Activated naive CD4-positive, alpha-beta T cell treated with anti-CD3 and anti-CD28 coated beads for 36 hours (primary cell): ENCODE measurements at regions not wholly inside any gene's neighbourhood (a gene's known extent, or its start where the extent isn't known, plus 50 kb on each side); places are given as distances from the start of the nearest gene placed in this dataset.

Experiments
- CTCF ChIA-PET: fragments of 350-600 bp; sonication (Branson Sonifier 250); formaldehyde crosslinking; loops from one replicate; lab custom pipeline; 2021; ENCODE audit warnings: antibody characterized with exemption; lab: Charles Lee
- DNase-seq: peaks from one replicate; pipeline ENCODE4 v3.0.0-alpha.2; 2020
- H3K27ac Mint-ChIP-seq: one replicate; pipeline ENCODE4 v1.8.0; 2021; ENCODE audit warnings: mild to moderate bottlenecking, mixed read lengths
- H3K27me3 Mint-ChIP-seq: one replicate; pipeline ENCODE4 v1.8.0; 2021; ENCODE audit warnings: low read depth, mixed read lengths
- H3K36me3 Mint-ChIP-seq: one replicate; pipeline ENCODE4 v1.8.0; 2021; ENCODE audit warnings: low read depth, mixed read lengths
- H3K4me1 Mint-ChIP-seq: one replicate; pipeline ENCODE4 v1.8.0; 2021; ENCODE audit warnings: low read depth, mixed read lengths
- H3K4me3 Mint-ChIP-seq: one replicate; pipeline ENCODE4 v1.8.0; 2021; ENCODE audit warnings: mild to moderate bottlenecking, moderate library complexity, mixed read lengths
- H3K9me3 Mint-ChIP-seq: one replicate; pipeline ENCODE4 v1.8.0; 2021; ENCODE audit warnings: mixed read lengths
- intact Hi-C: fragments of 100-400 bp; cut with micrococcal nuclease; formaldehyde crosslinking; loops from one replicate; pipeline ENCODE4 v1.15.1; 2023

- CTCF ChIA-PET, result no interaction called here
- Mint-ChIP-seq H3K4me1 (no peaks in the 10 kb centered on the region), H3K36me3 (no peaks in the 10 kb centered on the region), H3K9me3 (peaks cover 2% of the 10 kb centered on the region), H3K27me3 (no peaks in the 10 kb centered on the region), H3K27ac (no peak overlapping the region), H3K4me3 (no peak overlapping the region)
- no peak for DNase-seq
- intact Hi-C loops, result no loop called here
Measured at GRCh38 chr3:84789961-84790360, 168.8 kb upstream of the CADM2 start.

GRCh38 chr3:84806958-84807357 lies 151.8 kb upstream of the CADM2 start:
- Mint-ChIP-seq H3K36me3 (no peaks in the 10 kb centered on the region), H3K9me3 (peaks cover 11% of the 10 kb centered on the region), H3K27ac (no peak overlapping the region), H3K4me3 (no peak overlapping the region), H3K27me3 (no peaks in the 10 kb centered on the region), H3K4me1 (no peaks in the 10 kb centered on the region)
- intact Hi-C loops, result no loop called here
- CTCF ChIA-PET, result no interaction called here
- no peak for DNase-seq

GRCh38 chr3:84820126-84820525 lies 138.7 kb upstream of the CADM2 start:
- H3K4me1 Mint-ChIP-seq, result no peaks in the 10 kb centered on the region
- intact Hi-C loops, result no loop called here
- no peaks in the 10 kb centered on the region for H3K27me3 Mint-ChIP-seq
- no peak overlapping the region for H3K27ac Mint-ChIP-seq
- peaks cover 7% of the 10 kb centered on the region for H3K9me3 Mint-ChIP-seq
- H3K4me3 Mint-ChIP-seq, result no peak overlapping the region
- no peaks in the 10 kb centered on the region for H3K36me3 Mint-ChIP-seq
- no peak for DNase-seq
- CTCF ChIA-PET, result no interaction called here

GRCh38 chr3:84820906-84821305 lies 137.9 kb upstream of the CADM2 start:
- CTCF ChIA-PET, result no interaction called here
- Mint-ChIP-seq H3K9me3 (peaks cover 7% of the 10 kb centered on the region), H3K4me1 (no peaks in the 10 kb centered on the region), H3K27me3 (no peaks in the 10 kb centered on the region), H3K4me3 (no peak overlapping the region), H3K27ac (no peak overlapping the region), H3K36me3 (no peaks in the 10 kb centered on the region)
- no peak for DNase-seq
- intact Hi-C loops, result no loop called here

GRCh38 chr3:84825817-84826216 lies 133.0 kb upstream of the CADM2 start:
- Mint-ChIP-seq H3K9me3 (peaks cover 3% of the 10 kb centered on the region), H3K4me3 (no peak overlapping the region), H3K4me1 (no peaks in the 10 kb centered on the region), H3K36me3 (no peaks in the 10 kb centered on the region), H3K27ac (no peak overlapping the region), H3K27me3 (no peaks in the 10 kb centered on the region)
- DNase-seq, result no peak
- CTCF ChIA-PET, result no interaction called here
- intact Hi-C loops, result no loop called here

GRCh38 chr3:84830476-84830875 lies 128.3 kb upstream of the CADM2 start:
- intact Hi-C loops, result no loop called here

GRCh38 chr3:84835366-84835765 lies 123.4 kb upstream of the CADM2 start:
- Mint-ChIP-seq H3K4me1 (no peaks in the 10 kb centered on the region), H3K27me3 (no peaks in the 10 kb centered on the region), H3K36me3 (no peaks in the 10 kb centered on the region), H3K9me3 (peaks cover 10% of the 10 kb centered on the region), H3K4me3 (no peak overlapping the region), H3K27ac (no peak overlapping the region)
- CTCF ChIA-PET, result no interaction called here
- intact Hi-C loops, result no loop called here
- no peak for DNase-seq

More at GRCh38 chr3:84830476-84830875, 128.3 kb upstream of the CADM2 start:
- no peak overlapping the region for H3K27ac Mint-ChIP-seq
- no peaks in the 10 kb centered on the region for H3K27me3 Mint-ChIP-seq
- no peak for DNase-seq
- no peak overlapping the region for H3K4me3 Mint-ChIP-seq
- no peaks in the 10 kb centered on the region for H3K36me3 Mint-ChIP-seq
- H3K9me3 Mint-ChIP-seq, result peaks cover 10% of the 10 kb centered on the region
- no peaks in the 10 kb centered on the region for H3K4me1 Mint-ChIP-seq
- CTCF ChIA-PET, result no interaction called here

- intact Hi-C loops, result no loop called here
- Mint-ChIP-seq H3K27ac (no peak overlapping the region), H3K9me3 (peaks cover 10% of the 10 kb centered on the region), H3K4me1 (no peaks in the 10 kb centered on the region), H3K27me3 (no peaks in the 10 kb centered on the region), H3K36me3 (no peaks in the 10 kb centered on the region), H3K4me3 (no peak overlapping the region)
- CTCF ChIA-PET, result no interaction called here
- DNase-seq, result no peak
Measured at GRCh38 chr3:84836961-84837360, 121.8 kb upstream of the CADM2 start.

- intact Hi-C loops, result no loop called here
- Mint-ChIP-seq H3K9me3 (peaks cover 2% of the 10 kb centered on the region), H3K4me1 (no peaks in the 10 kb centered on the region), H3K4me3 (no peak overlapping the region), H3K27me3 (no peaks in the 10 kb centered on the region), H3K27ac (no peak overlapping the region), H3K36me3 (no peaks in the 10 kb centered on the region)
- DNase-seq, result no peak
- CTCF ChIA-PET, result no interaction called here
Measured at GRCh38 chr3:84877092-84877491, 81.7 kb upstream of the CADM2 start.

- Mint-ChIP-seq H3K36me3 (no peaks in the 10 kb centered on the region), H3K4me1 (no peaks in the 10 kb centered on the region), H3K9me3 (peaks cover 2% of the 10 kb centered on the region), H3K27me3 (no peaks in the 10 kb centered on the region), H3K4me3 (no peak overlapping the region), H3K27ac (no peak overlapping the region)
- no peak for DNase-seq
- CTCF ChIA-PET, result no interaction called here
- intact Hi-C loops, result no loop called here
Measured at GRCh38 chr3:84881288-84881687, 77.5 kb upstream of the CADM2 start.

GRCh38 chr3:84885199-84885882 lies 73.4 kb upstream of the CADM2 start:
- CTCF ChIA-PET, result no interaction called here
- intact Hi-C loops, result no loop called here
- H3K27me3 Mint-ChIP-seq, result no peaks in the 10 kb centered on the region
- no peak overlapping the region for H3K27ac Mint-ChIP-seq
- H3K4me3 Mint-ChIP-seq, result no peak overlapping the region
- no peaks in the 10 kb centered on the region for H3K4me1 Mint-ChIP-seq
- no peak for DNase-seq
- H3K36me3 Mint-ChIP-seq, result no peaks in the 10 kb centered on the region
- peaks cover 10% of the 10 kb centered on the region for H3K9me3 Mint-ChIP-seq

GRCh38 chr3:84891851-84892250 lies 66.9 kb upstream of the CADM2 start:
- Mint-ChIP-seq H3K4me1 (no peaks in the 10 kb centered on the region), H3K36me3 (no peaks in the 10 kb centered on the region), H3K9me3 (peaks cover 24% of the 10 kb centered on the region), H3K27me3 (no peaks in the 10 kb centered on the region), H3K27ac (no peak overlapping the region), H3K4me3 (no peak overlapping the region)
- CTCF ChIA-PET, result no interaction called here
- DNase-seq, result no peak
- intact Hi-C loops, result no loop called here

- Mint-ChIP-seq H3K27me3 (no peaks in the 10 kb centered on the region), H3K36me3 (no peaks in the 10 kb centered on the region), H3K27ac (no peak overlapping the region), H3K9me3 (peaks cover 32% of the 10 kb centered on the region), H3K4me1 (no peaks in the 10 kb centered on the region), H3K4me3 (no peak overlapping the region)
- CTCF ChIA-PET, result no interaction called here
- intact Hi-C loops, result no loop called here
- no peak for DNase-seq
Measured at GRCh38 chr3:84893211-84893610, 65.6 kb upstream of the CADM2 start.
